ELR (cell line): ENCODE measurements at regions not wholly inside any gene's neighbourhood (a gene's known extent, or its start where the extent isn't known, plus 50 kb on each side); places are given as distances from the start of the nearest gene placed in this dataset.
"Not testable (repeated sequence)": the region's sequence is repeated elsewhere in the genome, so short reads cannot be mapped to it uniquely, and the experiment has no call there.

ENCODE experiments used
- DNase-seq: peaks from one replicate; pipeline ENCODE4 v3.0.0-alpha.2; 2015; ENCODE audit warnings: low read depth

DNA sequence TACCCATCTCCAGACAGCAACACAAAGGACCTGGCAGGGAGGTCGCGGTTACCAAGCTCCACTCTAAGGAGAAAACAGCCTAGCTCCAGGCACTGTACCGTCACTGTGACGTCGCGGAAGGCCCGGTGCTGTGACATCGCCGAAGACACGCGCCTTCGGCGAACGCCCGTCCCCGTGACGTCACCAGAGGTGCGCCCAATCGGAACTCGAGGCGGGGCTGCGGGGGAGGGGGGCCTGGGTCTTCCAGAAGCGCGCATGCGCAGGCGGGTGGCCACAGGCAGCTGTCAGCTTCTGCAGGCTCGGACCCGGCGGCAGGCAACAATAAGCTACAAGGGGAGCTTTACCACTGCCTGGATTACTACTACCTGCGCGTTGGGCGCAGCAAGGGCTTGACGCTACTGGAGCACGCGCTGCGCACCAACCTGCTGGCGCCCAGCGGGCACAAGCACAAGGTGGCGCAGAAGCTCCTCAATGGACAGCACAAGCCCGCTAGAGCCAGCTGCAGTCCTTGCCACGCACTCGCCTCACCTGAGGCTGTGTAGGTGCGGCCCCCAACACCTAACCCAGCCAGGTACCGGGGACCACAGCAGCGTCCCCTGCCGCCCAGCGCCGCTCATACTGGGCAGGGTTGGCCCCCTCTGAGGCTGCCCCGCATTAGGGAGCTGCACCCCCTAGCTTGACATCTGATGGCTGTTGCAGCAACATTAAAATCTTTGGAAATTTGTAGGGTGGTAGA, 208.4 kb downstream of the TPST1 start:
- DNase-seq, result peak; percentile 33

DNA sequence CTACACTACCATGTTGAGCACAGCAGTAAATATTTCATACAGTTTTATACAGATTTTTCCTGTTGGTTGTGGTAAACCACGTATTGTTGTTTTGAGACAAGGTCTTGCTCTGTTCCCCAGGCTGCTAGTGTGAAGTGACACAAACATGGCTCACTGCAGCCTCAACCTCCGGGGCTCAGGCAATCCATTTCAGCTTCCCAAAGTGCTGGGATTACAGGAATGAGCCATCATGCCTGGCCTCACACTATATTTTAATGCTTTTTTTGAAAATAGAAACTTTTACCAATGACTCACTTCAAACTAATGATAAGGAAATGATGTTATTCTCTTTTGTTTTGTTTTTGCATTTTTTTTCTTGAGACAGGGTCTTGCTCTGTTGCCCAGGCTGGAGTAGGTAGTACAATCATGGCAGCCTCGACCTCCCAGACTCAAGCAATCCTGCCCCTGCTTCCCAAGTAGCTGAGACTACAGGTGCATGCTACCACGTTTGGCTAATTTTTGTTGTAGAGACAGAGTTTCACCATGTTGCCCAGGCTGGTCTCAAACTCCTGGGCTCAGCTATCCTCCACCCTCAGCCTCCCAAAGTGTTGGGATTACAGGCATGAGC, 210.6 kb downstream of the TPST1 start:
- peak; percentile 51 for DNase-seq

DNA sequence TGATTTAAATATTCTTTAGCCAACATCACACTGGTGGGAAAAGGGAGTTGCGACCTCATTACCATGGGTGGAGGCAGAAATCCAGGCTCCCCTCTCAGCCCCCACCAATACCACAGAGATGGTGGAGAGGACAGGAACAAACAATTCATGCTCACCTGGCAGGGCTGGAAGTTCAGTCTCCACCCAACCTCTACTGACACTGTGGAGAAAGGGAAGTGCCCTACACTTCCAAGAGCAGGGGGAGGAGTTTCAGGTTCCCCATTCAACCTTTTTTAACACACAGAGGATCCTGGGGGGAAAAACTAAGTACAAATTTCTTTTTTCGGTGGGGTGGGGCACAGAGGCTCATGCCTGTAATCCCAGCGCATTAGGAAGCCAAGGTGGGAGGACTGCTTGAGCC, 210.1 kb upstream of the KCTD7 start:
- DNase-seq, result no peak

DNA sequence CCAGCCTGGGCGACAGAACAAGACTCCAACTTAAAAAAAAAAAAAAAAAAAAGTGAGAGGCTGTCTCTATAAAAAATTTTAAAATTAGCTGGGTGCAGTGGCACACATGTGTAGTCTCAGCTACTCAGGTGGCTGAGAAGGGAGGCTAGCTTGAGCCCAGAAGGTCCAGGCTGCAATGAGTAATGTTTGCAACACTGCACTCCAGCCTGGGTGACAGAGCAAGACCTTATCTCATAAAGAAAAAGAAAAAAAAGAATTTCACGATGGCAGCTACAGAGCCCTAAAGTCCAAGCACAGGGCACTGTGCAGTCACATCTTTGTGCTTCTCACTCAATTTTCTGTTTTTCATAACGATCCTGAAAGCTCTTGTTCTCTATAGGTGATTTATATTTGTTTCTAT, 209.5 kb upstream of the KCTD7 start:
- DNase-seq, result no peak

DNA sequence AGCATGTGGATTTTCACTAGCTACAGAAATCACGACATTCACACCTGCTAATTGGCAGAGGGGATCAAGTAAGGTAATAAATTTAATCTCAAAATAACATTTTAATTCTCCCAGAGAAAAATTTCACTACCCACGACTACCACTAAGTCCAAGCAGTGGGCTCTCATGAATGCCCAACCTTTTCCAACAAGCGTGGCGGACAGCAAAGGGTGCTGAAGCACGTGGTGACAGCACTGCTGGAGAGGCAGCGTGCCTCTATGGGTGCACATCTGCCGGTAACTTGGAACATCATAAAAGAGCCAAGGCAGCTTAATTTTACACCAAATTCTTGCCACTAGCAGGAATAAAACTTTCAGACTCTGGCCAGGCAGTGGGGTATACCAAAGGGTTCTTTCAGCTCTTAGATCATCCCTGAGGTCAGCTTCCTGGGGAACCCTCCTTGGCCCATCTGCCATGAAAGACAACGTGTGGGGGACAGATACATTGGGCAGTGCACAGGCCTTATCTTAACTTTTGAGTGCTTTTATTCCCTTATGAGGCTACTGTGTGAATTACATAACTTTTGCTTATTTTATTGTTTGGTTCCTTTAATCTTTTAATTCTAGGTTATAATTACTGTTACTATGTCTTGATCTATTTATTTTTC, 206.7 kb upstream of the KCTD7 start:
- DNase-seq, result no peak

DNA sequence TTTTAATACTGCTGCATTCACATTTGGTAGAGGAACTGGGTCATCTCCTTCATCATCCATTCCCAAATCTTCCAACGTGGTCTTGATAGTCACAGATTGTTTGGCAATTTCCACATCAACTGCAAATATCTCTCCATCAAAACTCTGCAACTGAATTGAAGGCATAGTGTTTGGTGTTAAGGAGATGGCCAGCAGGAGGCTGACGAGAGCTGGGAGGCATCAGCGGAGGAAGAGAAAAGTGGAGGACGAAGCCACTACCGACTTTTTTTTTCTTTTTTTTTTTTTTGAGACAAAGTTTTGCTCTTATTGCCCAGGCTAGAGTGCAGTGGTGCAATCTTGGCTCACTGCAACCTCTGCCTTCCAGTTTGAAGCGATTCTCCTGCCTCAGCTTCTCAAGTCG, 205.0 kb upstream of the KCTD7 start:
- no peak for DNase-seq

DNA sequence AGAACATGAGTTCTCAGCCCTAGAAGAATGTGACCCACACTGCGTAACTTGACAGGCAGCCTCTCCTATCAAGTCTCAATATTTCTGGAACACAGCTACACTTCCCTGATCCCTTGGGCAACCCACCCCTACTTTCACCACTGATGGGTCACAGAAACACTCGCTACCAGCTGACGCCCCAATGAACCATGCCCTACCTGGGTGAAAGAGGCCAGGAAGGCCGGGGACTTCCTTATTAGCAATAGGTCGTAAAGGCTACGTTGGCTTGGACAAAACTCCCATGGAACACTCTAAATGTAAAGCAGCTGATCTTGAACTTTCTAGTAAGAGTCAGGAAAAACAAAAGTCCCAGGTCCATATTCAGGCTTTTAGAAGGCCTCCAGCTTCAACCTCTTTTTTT, 202.3 kb upstream of the KCTD7 start:
- DNase-seq, result no peak

DNA sequence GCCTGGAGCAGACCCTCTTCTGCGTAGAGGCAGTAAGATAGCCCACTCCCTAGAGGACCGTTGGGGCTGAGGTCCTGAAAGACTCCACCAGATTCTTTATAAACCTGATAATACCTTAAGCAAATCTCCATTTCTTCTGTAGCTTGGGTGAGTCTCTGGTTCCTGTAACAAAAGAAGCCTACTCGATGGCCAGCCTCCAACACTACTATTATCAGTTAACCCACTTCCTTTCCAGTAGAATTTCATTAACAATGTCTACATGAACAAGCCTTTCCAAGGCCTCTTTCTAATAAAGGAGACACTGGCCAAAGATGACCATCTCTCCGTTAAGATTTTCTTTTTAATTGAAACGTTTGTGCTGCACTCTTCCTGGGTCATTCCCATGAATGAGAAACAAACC, 201.7 kb upstream of the KCTD7 start:
- no peak for DNase-seq

DNA sequence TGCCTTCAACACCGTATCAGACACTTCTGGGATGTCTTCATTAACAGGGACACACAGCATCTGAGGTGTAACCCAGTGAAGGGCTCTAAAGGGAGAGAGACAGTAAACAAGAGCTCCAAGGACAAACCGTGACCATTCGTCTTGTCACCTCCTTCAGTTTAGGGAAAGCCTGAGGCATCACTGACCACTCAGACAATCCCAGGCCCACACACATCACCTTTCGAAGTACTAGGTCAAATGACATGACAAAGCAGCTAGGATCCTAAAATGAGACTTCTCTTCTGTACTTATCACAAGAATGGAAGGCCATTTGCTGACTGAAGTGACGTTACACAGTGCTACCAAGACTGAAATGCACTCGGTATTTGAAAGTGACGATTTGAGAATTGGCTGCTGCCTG, 200.7 kb upstream of the KCTD7 start:
- DNase-seq, result no peak

DNA sequence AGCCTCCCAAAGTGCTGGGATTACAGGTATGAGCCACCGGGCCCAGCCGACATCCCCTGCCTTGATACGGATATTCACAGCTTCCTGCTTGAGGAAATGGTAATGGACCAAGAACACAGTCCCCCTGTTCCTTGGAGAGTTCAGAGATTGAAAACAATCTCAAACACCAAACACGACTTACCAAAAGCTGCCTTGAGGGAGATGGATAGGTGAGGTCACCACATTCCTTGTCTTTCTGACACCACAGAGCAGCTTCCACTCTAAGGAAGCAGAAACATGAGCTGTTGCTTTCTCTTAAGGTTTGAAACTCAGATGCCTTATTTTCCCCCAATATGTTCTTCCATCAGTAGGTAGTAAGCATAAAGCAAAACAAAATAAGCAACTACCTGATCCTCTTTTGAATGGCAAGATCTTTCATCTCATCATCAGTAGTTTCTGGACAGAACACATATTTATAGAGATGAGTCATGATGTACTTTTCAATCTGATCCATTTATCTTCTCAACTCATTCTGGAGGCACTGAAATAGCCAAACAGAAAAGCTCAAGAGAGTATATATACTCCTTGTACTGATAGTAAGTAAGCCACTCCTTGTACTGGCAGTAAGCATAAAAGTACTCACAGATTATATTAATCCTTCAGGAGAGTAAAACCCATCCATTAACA, 199.1 kb upstream of the KCTD7 start:
- DNase-seq, result peak; percentile 13

DNA sequence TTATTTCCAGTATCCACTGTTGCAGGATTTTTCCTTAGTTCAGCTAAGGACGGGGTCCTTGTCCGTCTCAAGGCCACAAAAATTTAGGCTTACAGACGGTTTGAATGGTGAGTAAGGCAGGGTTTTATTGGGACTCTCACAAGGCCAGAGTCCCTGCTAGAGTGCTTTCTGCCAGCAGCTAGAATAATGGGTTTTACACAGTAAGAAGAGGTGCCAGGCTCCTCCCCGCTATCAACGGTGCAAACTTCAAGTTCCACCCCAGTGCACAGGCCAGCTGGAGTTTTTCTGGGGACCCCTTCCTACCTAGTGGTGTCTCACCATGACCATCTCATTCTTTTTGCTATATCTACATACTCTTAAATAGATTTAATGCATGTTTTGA, 198.5 kb upstream of the KCTD7 start:
- no peak for DNase-seq

DNA sequence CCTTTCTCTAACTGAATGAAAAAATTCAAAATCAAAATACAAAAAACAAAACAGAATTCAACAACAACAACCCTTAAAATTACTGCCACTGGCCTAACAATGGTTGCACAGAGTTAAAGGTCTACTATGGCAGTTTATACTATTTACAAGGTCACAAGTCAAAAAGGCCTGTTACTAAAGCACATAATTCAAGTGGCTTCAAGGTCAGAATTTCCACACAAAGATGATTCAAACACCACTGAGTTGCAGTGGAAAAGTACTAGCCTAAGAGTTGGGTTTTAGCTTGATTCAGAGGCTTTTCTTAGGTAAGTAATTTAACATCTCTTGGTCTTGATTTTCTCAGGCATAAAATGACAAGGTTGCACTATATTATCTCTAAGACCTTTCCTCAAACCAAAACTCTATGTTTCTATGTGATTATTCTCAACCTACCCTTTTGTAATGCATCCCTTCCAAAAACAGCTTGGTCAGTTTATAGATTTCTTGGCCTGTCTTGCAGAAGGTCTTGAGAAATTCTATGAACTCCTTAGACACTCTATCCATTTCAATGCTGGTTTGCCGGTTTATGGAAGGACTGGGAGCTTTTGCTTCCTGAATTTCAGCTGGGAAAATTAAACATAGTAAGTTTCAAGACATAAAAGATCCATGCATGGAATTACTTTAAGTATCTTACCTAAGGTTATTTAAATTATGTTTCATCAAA, 189.8 kb upstream of the KCTD7 start:
- DNase-seq, result not testable (repeated sequence)

DNA sequence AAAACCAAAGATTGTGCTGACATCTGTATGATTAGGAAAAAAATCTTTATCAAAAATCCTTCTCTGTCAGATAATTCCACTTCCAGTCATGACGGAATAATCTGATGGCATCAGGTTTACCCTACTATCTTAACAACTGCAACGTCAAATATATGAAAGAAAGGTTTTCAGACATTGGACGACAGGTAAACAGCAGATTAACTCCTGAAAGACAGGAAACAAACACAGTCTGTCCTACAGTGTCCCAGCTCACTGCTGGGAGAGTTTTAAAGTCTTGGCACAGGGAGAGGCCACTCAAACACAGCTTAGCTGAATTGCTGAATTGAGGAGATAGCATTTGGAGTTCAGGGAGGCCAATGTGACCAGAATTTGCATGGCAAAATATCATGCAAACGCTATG, 186.3 kb upstream of the KCTD7 start:
- DNase-seq, result no peak

DNA sequence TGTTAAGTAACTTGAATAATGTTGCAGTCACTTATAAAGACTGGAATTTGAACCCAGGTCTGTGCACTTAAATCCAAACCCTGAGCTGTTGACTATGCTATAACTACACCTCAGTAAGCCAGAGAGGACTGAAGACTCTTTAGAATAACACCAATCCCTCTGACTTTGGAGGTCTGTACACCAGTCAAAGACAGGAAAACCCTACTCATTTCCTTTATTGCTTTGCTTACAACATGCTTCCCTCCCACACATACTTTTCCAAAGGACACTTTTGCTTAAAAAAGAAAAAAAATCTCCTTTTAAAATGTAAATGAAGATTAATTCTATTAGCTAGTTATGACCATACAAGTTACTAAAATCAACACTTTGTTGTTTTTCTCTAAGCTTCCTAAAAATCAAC, 184.7 kb upstream of the KCTD7 start:
- DNase-seq, result peak; percentile 2

DNA sequence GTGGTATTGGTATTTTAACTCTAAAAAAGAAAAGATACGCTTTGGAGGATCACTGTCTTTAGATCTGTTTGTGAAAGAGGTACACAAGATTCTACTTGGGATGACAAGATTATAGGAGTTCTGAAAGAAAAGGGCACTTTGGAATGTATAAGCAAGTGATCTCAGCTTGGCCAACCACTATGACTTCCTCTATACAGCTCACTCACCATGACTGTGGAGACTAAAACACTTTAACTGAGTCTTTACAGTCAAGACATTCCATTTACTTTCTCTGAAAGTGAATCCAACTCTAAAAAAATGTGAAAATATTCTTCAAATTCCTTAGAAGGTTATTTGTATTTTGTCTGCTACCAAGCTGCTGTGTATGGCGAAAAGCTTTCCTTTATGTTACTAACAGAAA, 181.7 kb upstream of the KCTD7 start:
- peak; percentile 49 for DNase-seq

DNA sequence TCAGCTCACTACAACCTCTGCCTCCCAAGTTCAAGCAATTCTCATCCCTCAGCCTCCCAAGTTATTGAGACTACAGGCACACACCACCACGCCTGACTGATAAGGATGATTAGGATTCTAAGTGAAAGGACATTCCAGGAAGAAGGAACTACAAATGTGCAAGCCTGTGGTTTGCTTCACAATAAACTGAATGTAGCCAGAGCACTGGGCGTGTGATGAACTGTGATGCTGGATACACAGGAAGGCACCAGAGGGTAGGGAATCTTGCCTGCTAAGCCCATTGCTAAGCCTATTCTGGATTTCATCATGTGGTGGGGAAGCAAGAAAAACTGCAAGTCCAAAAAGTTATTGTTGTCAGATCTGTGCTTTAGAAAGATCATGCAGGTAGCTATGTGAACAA, 177.9 kb upstream of the KCTD7 start:
- not testable (repeated sequence) for DNase-seq

DNA sequence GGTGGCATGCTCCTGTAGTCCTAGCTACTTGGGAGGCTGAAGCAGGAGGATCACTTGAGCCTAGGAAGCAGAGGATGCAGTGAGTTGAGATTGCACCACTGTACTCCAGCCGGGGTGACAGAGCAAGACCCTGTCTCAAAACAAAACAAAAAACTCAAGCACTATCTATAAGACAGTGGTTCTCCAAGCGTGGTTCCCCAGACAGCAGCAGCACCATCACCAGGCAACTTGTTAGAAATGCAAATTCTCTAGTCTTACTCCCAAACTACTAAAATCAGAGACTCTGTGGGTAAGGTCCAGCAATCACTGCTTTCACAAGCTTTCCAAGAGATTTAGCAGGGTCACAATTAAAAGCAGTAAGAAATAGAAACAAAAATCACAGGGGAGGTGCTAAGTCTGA, 177.0 kb upstream of the KCTD7 start:
- not testable (repeated sequence) for DNase-seq

DNA sequence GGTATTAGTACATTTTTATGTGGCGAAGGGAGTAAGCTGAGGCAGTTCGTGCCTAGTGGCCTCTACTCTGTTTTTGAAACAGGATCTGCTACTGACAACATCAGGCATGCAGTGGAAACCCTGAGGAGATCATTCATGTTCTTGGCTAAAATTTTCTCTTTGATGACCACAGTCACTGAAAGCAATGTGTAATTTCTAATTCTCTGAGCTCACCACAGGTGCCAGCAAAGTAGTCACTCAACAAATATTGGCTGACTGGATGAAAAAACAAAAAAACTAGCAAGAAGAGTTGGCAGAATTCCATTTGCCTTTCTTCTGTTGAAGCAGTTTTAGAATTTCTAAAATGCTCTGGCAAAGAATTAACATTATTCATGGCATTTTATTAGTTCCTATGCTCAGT, 176.5 kb upstream of the KCTD7 start:
- no peak for DNase-seq

DNA sequence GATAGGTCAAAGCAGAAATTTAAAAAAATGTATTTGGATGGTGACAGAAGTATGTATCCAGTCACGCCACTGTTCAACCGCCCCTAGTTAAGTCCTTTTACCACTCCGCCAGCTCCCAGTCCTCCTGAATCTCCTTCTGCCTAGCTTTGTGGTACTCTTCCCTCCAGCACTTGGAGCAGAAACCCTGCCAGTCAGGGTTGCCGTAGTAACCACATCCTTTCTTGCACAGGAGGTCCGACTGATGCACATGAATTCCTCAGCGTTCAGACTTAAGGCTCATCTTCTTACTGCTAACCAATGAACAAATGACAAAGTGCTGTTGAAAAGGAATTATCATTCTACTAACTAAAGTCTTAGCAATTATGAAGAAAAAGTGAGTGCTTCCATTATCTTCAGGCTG, 175.3 kb upstream of the KCTD7 start:
- no peak for DNase-seq

DNA sequence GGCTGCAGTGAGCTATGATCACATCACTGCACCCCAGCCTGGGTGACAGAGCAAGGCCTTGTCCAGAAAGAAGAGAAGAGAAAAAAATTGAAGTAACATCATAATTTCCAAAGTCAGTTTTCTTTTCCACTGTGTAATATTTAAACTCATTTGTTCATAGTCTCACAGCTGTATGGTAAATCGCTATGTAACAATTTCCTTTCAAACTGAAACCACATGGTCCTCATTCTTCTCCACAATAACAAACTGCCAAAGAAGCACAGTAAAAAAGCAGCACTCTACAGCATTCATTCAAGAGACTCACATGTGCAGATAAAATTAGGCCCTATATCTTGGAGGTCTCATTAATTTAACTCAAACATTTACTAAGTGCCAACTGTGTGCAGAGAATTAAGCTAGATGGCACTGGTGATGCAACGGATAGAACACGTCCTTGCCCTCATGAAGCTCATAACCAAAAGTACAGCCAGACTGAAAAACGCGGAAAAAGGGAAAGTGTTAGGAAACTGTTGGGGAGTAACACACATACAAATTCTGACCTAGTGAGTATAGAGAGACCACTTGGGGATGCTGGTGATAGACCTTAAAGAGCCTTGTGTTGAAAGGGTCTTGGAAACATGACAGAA, 174.0 kb upstream of the KCTD7 start:
- no peak for DNase-seq

DNA sequence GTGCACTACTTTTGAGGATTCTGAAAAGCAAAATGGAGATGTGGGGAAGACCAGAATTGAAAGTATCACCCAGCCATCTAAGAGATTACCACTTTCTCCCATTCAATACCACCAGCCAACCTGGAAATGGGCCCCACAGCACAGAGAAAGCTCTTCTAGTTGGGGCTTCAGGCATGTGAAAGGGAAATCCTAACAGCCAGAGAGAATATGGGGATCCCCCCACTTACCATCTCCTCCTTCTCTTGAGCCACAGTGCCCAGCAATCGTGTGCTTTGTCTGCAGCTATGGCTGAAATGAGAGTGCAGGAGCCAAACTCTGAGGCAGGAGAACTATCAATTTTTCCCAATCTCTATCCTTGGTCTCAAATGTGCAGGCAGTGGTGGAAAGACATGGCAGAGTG, 173.2 kb upstream of the KCTD7 start:
- DNase-seq, result not testable (repeated sequence)

DNA sequence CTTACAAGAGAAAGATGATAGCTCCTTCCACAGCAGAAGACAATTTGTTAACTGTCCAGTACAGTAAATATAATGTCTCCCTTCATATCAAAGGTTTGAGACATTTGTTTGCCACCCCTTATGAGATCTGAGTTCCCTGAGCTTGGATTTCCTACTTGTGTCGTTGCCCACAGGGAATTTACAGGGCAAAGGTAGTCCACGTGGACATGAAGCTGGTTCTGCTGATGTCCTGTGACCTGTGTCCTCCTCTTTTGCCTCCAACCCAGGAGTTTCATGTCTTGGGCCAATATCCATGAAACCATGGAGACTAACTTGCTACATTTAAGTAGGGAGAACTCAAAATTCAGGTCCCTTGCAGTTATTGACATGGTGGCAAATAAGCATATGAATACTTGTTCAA, 172.2 kb upstream of the KCTD7 start:
- DNase-seq, result not testable (repeated sequence)
